NB4 (cell line): ENCODE measurements at regions not wholly inside any gene's neighbourhood (a gene's known extent, or its start where the extent isn't known, plus 50 kb on each side); places are given as distances from the start of the nearest gene placed in this dataset.

Experiments
- DNase-seq: peaks from one replicate; pipeline ENCODE4 v3.0.0; 2010; ENCODE audit warnings: low read depth
- H3K4me3 ChIP-seq: one replicate; pipeline ENCODE4 v1.5.1; 2011; ENCODE audit warnings: mild to moderate bottlenecking, low read depth, low read length, moderate library complexity
- CTCF ChIP-seq: IDR thresholded peaks from one replicate; pipeline ENCODE4 v1.5.1; 2012; ENCODE audit warnings: low read depth, low read length
- MYC ChIP-seq: IDR thresholded peaks from 2 replicates; pipeline ENCODE4 v1.6.1; 2011; ENCODE audit warnings: low read depth, low read length
- POLR2A ChIP-seq: IDR thresholded peaks from 2 replicates; pipeline ENCODE4 v1.6.1; 2011; ENCODE audit warnings: mild to moderate bottlenecking; ENCODE audit not compliant: insufficient read length; ENCODE audit errors: extremely low read depth
- TF ChIP-seq, protein P1 (sequence below): IDR thresholded peaks from 2 replicates; pipeline ENCODE4 v1.6.1; 2011; ENCODE audit warnings: low read depth, low read length

- DNase-seq = no peak
- TF ChIP-seq POLR2A = no peak
- no peak for TF ChIP-seq CTCF
- TF ChIP-seq, protein P1, sequence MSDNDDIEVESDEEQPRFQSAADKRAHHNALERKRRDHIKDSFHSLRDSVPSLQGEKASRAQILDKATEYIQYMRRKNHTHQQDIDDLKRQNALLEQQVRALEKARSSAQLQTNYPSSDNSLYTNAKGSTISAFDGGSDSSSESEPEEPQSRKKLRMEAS = no peak
- no peak overlapping the region for H3K4me3 ChIP-seq
These were observed 168.5 kb upstream of the ATXN1 start for GRCh38 chr6:16929809-16930208.

DNA sequence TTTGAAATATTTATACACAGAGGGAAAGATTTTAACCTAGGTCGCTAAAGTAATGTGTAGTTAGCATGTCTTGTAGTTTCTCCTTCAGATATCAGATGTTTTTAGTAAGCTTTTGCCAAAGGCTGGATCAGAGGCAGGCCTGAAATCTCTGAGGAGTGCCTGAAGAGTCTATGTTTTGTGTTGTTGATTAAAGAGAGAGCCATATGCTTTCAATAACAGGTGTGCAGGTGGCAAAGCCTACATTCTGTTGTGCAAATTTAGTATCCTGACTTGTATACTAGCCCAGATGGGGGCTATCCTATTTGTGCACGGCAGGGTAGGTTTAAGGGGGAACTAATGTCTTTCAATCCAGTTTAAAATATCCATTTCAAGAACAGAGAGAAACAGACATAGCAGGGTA, 167.1 kb upstream of the ATXN1 start:
- H3K4me3 ChIP-seq = no peak overlapping the region
- TF ChIP-seq MYC (no peak), CTCF (no peak), POLR2A (no peak)
- TF ChIP-seq, protein P1 = no peak
- no peak for DNase-seq

DNA sequence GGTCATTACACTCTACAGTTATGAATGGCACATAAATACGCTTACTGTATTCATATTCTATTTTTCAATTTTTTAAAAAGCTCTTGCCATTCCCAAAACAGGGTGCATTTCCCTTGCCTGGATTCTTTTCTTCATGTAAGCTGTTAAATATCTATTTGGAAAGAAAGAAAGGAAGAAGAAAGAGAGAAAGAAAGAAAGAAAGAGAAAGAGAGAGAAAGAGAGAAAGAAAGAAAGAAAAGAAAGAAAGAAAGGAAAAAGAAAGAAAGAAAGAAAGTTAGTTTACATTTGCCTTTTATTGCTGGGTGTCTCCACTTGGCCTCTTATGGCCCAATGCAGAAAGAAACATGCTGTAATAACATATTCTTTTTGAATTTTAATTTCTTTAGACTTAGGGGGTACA, 165.9 kb upstream of the ATXN1 start:
- no peak overlapping the region for H3K4me3 ChIP-seq
- DNase-seq = no peak
- no peak for TF ChIP-seq CTCF
- TF ChIP-seq, protein P1 = no peak
- no peak for TF ChIP-seq POLR2A
- no peak for TF ChIP-seq MYC

GRCh38 chr6:16925461-16925860, 164.2 kb upstream of the ATXN1 start:
- no peak for DNase-seq
- H3K4me3 ChIP-seq = no peak overlapping the region
- TF ChIP-seq POLR2A = no peak
- TF ChIP-seq MYC = no peak
- TF ChIP-seq, protein P1 = no peak
- no peak for TF ChIP-seq CTCF

DNA sequence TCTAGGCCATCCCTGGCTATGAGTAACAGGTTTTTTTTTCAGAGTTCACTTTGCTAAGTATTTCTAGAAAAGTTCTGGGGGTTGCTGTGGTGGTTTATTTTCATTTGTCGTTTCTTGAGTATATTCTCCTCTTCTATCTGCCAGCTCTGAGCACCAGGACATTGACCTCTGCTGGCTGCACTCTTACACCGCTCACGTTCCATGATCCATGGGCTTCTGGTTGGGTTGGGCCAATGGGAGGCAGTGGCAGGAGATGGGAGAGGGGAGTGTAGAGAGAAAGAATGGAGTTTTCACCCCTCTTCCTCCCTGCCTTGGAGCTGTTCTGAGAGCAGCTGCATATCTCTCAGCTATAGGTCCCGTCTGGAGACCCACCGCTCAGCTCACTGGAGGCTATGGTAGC, 161.0 kb upstream of the ATXN1 start:
- TF ChIP-seq CTCF = no peak
- TF ChIP-seq, protein P1 = no peak
- no peak for TF ChIP-seq POLR2A
- TF ChIP-seq MYC = no peak
- H3K4me3 ChIP-seq = no peak overlapping the region
- DNase-seq = no peak
